Naive thymus-derived CD8-positive, alpha-beta T cell (primary cell): ENCODE measurements at regions not wholly inside any gene's neighbourhood (a gene's known extent, or its start where the extent isn't known, plus 50 kb on each side); places are given as distances from the start of the nearest gene placed in this dataset.
"Not testable (repeated sequence)": the region's sequence is repeated elsewhere in the genome, so short reads cannot be mapped to it uniquely, and the experiment has no call there.

Experiments used
- ATAC-seq, 2 donors: fragments of 150-1000 bp; cut with Tn5 transposase in 1 of 2; sonication (Bioruptor Pico), chemical (Tn5 transposase) in 1 of 2; 1 replicate in 1 of 2; 2 replicates in 1 of 2; pipeline ENCODE4 v1.10.0; 2021; ENCODE audit warnings: mild to moderate bottlenecking in 2 of 2, moderate library complexity in 2 of 2
- POLR2A ChIA-PET: fragments of 350-600 bp; sonication (Branson Sonifier 250); formaldehyde crosslinking; loops from one replicate; lab custom pipeline; 2021; ENCODE audit warnings: antibody characterized with exemption; lab: Charles Lee
- DNase-seq, 10 donors: peaks; one replicate each; pipeline versions ENCODE4 v3.0.0 to v3.0.0-alpha.2; 2020 to 2022
- H3K27ac Mint-ChIP-seq, 10 donors: one replicate each; pipeline ENCODE4 v1.8.0; 2020 to 2022; ENCODE audit warnings: mild to moderate bottlenecking in 10 of 10, mixed read lengths in 10 of 10, moderate library complexity in 4 of 10, inconsistent platforms in 1 of 10
- H3K27me3 Mint-ChIP-seq, 5 donors: one replicate each; pipeline ENCODE4 v1.8.0; 2021 to 2022; ENCODE audit warnings: mixed read lengths in 5 of 5
- H3K36me3 Mint-ChIP-seq, 3 donors: one replicate each; pipeline ENCODE4 v1.8.0; 2020 to 2022; ENCODE audit warnings: mixed read lengths in 3 of 3, mild to moderate bottlenecking in 2 of 3, inconsistent platforms in 1 of 3
- H3K4me1 Mint-ChIP-seq, 4 donors: one replicate each; pipeline ENCODE4 v1.8.0; 2021 to 2022; ENCODE audit warnings: mixed read lengths in 4 of 4
- H3K4me3 Mint-ChIP-seq, 10 donors: one replicate each; pipeline ENCODE4 v1.8.0; 2020 to 2022; ENCODE audit warnings: mild to moderate bottlenecking in 10 of 10, mixed read lengths in 10 of 10, moderate library complexity in 6 of 10, inconsistent platforms in 1 of 10
- H3K9me3 Mint-ChIP-seq, 9 donors: one replicate each; pipeline ENCODE4 v1.8.0; 2020 to 2022; ENCODE audit warnings: mixed read lengths in 9 of 9, mild to moderate bottlenecking in 3 of 9, inconsistent platforms in 1 of 9, moderate library complexity in 1 of 9

GRCh38 chr9:136603216-136603615, 57.4 kb upstream of the NOTCH1 start:
- ATAC-seq (no peak), DNase-seq (no peak)
- Mint-ChIP-seq H3K4me3 (no peak overlapping the region), H3K4me1 (peaks cover 3 to 12% (median 7%) of the 10 kb centered on the region in 4 donors), H3K27me3 (peaks cover 0 to 32% (median 9%) of the 10 kb centered on the region in 5 donors), H3K36me3 (no peaks in the 10 kb centered on the region), H3K9me3 (no peaks in the 10 kb centered on the region), H3K27ac (no peak overlapping the region)
- POLR2A ChIA-PET, result no interaction called here

- peaks cover 2 to 12% (median 6%) of the 10 kb centered on the region in 4 donors for H3K4me1 Mint-ChIP-seq
- H3K27ac Mint-ChIP-seq, result peak overlapping the region in 1 of 10 donors; percentile 63
- DNase-seq (no peak), ATAC-seq (no peak)
- H3K36me3 Mint-ChIP-seq, result no peaks in the 10 kb centered on the region
- peaks cover 0 to 32% (median 9%) of the 10 kb centered on the region in 5 donors for H3K27me3 Mint-ChIP-seq
- no peak overlapping the region for H3K4me3 Mint-ChIP-seq
- POLR2A ChIA-PET, result no interaction called here
- H3K9me3 Mint-ChIP-seq, result no peaks in the 10 kb centered on the region
Observed at GRCh38 chr9:136602193-136602885, 56.5 kb upstream of the NOTCH1 start.

- H3K36me3 Mint-ChIP-seq, ATAC-seq, DNase-seq, H3K4me3 Mint-ChIP-seq, H3K9me3 Mint-ChIP-seq: not testable (repeated sequence)
- Mint-ChIP-seq H3K27me3 (peaks cover 0 to 32% (median 9%) of the 10 kb centered on the region in 5 donors), H3K4me1 (peaks cover 2 to 12% (median 6%) of the 10 kb centered on the region in 4 donors), H3K27ac (peak overlapping the region in 1 of 10 donors; percentile 56)
- POLR2A ChIA-PET, result interaction anchor here (0.6 kb wide), 1 partner anchor 125 kb away, joined by 3 read pairs; no protein-coding TSS in a partner anchor
Observed at GRCh38 chr9:136601250-136601973, 55.6 kb upstream of the NOTCH1 start.

- ATAC-seq (no peak), DNase-seq (no peak)
- Mint-ChIP-seq H3K9me3 (no peaks in the 10 kb centered on the region), H3K4me3 (no peak overlapping the region), H3K27me3 (peaks cover 0 to 29% (median 9%) of the 10 kb centered on the region in 5 donors), H3K27ac (no peak overlapping the region), H3K36me3 (no peaks in the 10 kb centered on the region), H3K4me1 (peaks cover 2 to 12% (median 6%) of the 10 kb centered on the region in 4 donors)
- POLR2A ChIA-PET, result no interaction called here
Observed at GRCh38 chr9:136599811-136600660, 54.2 kb upstream of the NOTCH1 start.

GRCh38 chr9:136599074-136599531, 53.3 kb upstream of the NOTCH1 start:
- H3K36me3 Mint-ChIP-seq, result no peaks in the 10 kb centered on the region
- H3K9me3 Mint-ChIP-seq, result no peaks in the 10 kb centered on the region
- no peak for DNase-seq
- H3K27ac Mint-ChIP-seq, result no peak overlapping the region
- no peak for ATAC-seq
- no peak overlapping the region for H3K4me3 Mint-ChIP-seq
- H3K4me1 Mint-ChIP-seq, result peaks cover 2 to 12% (median 6%) of the 10 kb centered on the region in 4 donors
- peaks cover 0 to 27% (median 9%) of the 10 kb centered on the region in 5 donors for H3K27me3 Mint-ChIP-seq
- POLR2A ChIA-PET, result no interaction called here

GRCh38 chr9:136598390-136599073, 52.7 kb upstream of the NOTCH1 start:
- H3K36me3 Mint-ChIP-seq, ATAC-seq, H3K27ac Mint-ChIP-seq, POLR2A ChIA-PET, DNase-seq, H3K9me3 Mint-ChIP-seq, H3K4me3 Mint-ChIP-seq: not testable (repeated sequence)
- Mint-ChIP-seq H3K4me1 (peaks cover 0 to 12% (median 4%) of the 10 kb centered on the region in 4 donors), H3K27me3 (peaks cover 0 to 23% (median 7%) of the 10 kb centered on the region in 5 donors)

- Mint-ChIP-seq H3K36me3 (no peaks in the 10 kb centered on the region), H3K4me3 (no peak overlapping the region), H3K9me3 (no peaks in the 10 kb centered on the region), H3K27ac (no peak overlapping the region), H3K27me3 (peaks cover 0 to 19% (median 6%) of the 10 kb centered on the region in 5 donors), H3K4me1 (peaks cover 0 to 12% (median 4%) of the 10 kb centered on the region in 4 donors)
- POLR2A ChIA-PET, result no interaction called here
- no peak for DNase-seq
- ATAC-seq, result no peak
Observed at GRCh38 chr9:136597965-136598364, 52.1 kb upstream of the NOTCH1 start.

GRCh38 chr9:136597141-136597885, 51.5 kb upstream of the NOTCH1 start:
- Mint-ChIP-seq H3K4me3 (no peak overlapping the region), H3K27ac (no peak overlapping the region), H3K4me1 (peaks cover 0 to 12% (median 4%) of the 10 kb centered on the region in 4 donors), H3K9me3 (no peaks in the 10 kb centered on the region), H3K36me3 (no peaks in the 10 kb centered on the region), H3K27me3 (peaks cover 0 to 15% (median 3%) of the 10 kb centered on the region in 5 donors)
- POLR2A ChIA-PET, result no interaction called here
- no peak for ATAC-seq
- DNase-seq, result no peak

GRCh38 chr9:136596630-136597031, 50.8 kb upstream of the NOTCH1 start:
- Mint-ChIP-seq H3K4me3 (no peak overlapping the region), H3K9me3 (no peaks in the 10 kb centered on the region), H3K27ac (no peak overlapping the region), H3K27me3 (peaks cover 0 to 11% (median 1%) of the 10 kb centered on the region in 5 donors), H3K4me1 (peaks cover 0 to 12% (median 4%) of the 10 kb centered on the region in 4 donors), H3K36me3 (no peaks in the 10 kb centered on the region)
- POLR2A ChIA-PET, result no interaction called here
- no peak for DNase-seq
- ATAC-seq, result no peak

GRCh38 chr9:136596217-136596616, 50.4 kb upstream of the NOTCH1 start:
- Mint-ChIP-seq H3K4me3 (no peak overlapping the region), H3K27me3 (peaks cover 0 to 11% (median 1%) of the 10 kb centered on the region in 5 donors), H3K27ac (no peak overlapping the region), H3K36me3 (no peaks in the 10 kb centered on the region), H3K9me3 (no peaks in the 10 kb centered on the region), H3K4me1 (peaks cover 0 to 12% (median 4%) of the 10 kb centered on the region in 4 donors)
- POLR2A ChIA-PET, result no interaction called here
- DNase-seq (no peak), ATAC-seq (no peak)

- Mint-ChIP-seq H3K4me1 (peaks cover 0 to 6% (median 2%) of the 10 kb centered on the region in 4 donors), H3K9me3 (no peaks in the 10 kb centered on the region), H3K27ac (no peak overlapping the region), H3K4me3 (peak overlapping the region in 1 of 10 donors; percentile 33), H3K27me3 (peaks cover 0 to 10% (median under 1%) of the 10 kb centered on the region in 5 donors), H3K36me3 (no peaks in the 10 kb centered on the region)
- ATAC-seq, result no peak
- no peak for DNase-seq
- POLR2A ChIA-PET, result no interaction called here
Observed at GRCh38 chr9:136595245-136596153, 49.7 kb upstream of the NOTCH1 start.
